H1 (cell line): ENCODE measurements at regions not wholly inside any gene's neighbourhood (a gene's known extent, or its start where the extent isn't known, plus 50 kb on each side); places are given as distances from the start of the nearest gene placed in this dataset.

Source experiments
- CTCF ChIA-PET: fragments of 300-600 bp; sonication (Branson Sonifier 250); formaldehyde crosslinking; loops from one replicate; lab custom pipeline; 2021; ENCODE audit not compliant: partially characterized antibody; lab: Charles Lee
- POLR2A ChIA-PET: fragments of 300-600 bp; sonication (Branson Sonifier 250); formaldehyde crosslinking; loops from one replicate; lab custom pipeline; 2021; ENCODE audit warnings: inconsistent platforms; ENCODE audit not compliant: partially characterized antibody; lab: Charles Lee
- DNase-seq, 2 experiments: peaks; one replicate each; pipeline versions ENCODE4 v3.0.0 to v3.0.0-alpha.2; 2010 to 2022; ENCODE audit warnings: low spot score in 2 of 2, low read depth in 1 of 2, mixed read lengths in 1 of 2
- FAIRE-seq: peaks from 2 replicates; lab custom pipeline; 2011; peaks lifted over from hg19 to GRCh38; lab: Jason Lieb, UNC
- H2AFZ ChIP-seq: 2 replicates; pipeline ENCODE4 v1.8.1; 2012; ENCODE audit warnings: low read length, inconsistent platforms
- H2AK5ac ChIP-seq: 2 replicates; pipeline ENCODE4 v1.6.1; 2013; ENCODE audit warnings: low read depth, low read length
- H2BK120ac ChIP-seq: replicated peaks from 2 replicates; pipeline ENCODE3; 2013; ENCODE audit warnings: low read depth, low read length, inconsistent platforms
- H2BK12ac ChIP-seq: 2 replicates; pipeline ENCODE4 v1.6.1; 2013; ENCODE audit warnings: low read depth, low read length
- H2BK15ac ChIP-seq: 2 replicates; pipeline ENCODE4 v1.6.1; 2013; ENCODE audit warnings: low read length
- H2BK20ac ChIP-seq: 2 replicates; pipeline ENCODE4 v1.6.1; 2013; ENCODE audit warnings: low read length
- H2BK5ac ChIP-seq: 2 replicates; pipeline ENCODE4 v1.6.1; 2013; ENCODE audit warnings: low read depth, low read length
- H3K14ac ChIP-seq: 2 replicates; pipeline ENCODE4 v1.6.1; 2013; ENCODE audit warnings: inconsistent platforms; ENCODE audit not compliant: insufficient read length
- H3K18ac ChIP-seq: 2 replicates; pipeline ENCODE4 v1.6.1; 2013; ENCODE audit warnings: low read length; ENCODE audit errors: extremely low read depth
- H3K23ac ChIP-seq: 2 replicates; pipeline ENCODE4 v1.6.1; 2013; ENCODE audit warnings: inconsistent platforms; ENCODE audit not compliant: insufficient read length
- H3K23me2 ChIP-seq: 2 replicates; pipeline ENCODE4 v1.6.1; 2013; ENCODE audit warnings: low read depth, low read length
- H3K27ac ChIP-seq: 2 replicates; pipeline ENCODE4 v1.6.1; 2011; ENCODE audit warnings: low read depth, low read length, inconsistent platforms
- H3K27me3 ChIP-seq, 4 experiments: replicated peaks in 1 of 4; 1 replicate in 1 of 4; 2 replicates in 3 of 4; pipeline versions ENCODE4 v1.6.1 to v1.8.1; 2011 to 2013; ENCODE audit warnings: low read length in 3 of 4, mild to moderate bottlenecking in 3 of 4, inconsistent platforms in 2 of 4, mixed read lengths in 2 of 4, moderate library complexity in 1 of 4; ENCODE audit not compliant: control insufficient read depth in 3 of 4, insufficient read depth in 3 of 4; ENCODE audit errors: extremely low read depth in 1 of 4
- H3K36me3 ChIP-seq, 4 experiments: 2 replicates each; pipeline versions ENCODE4 v1.6.1 to v1.8.1; 2011 to 2013; ENCODE audit warnings: mild to moderate bottlenecking in 4 of 4, low read length in 3 of 4, moderate library complexity in 2 of 4, control low read depth in 1 of 4, inconsistent platforms in 1 of 4; ENCODE audit not compliant: insufficient read depth in 4 of 4, control insufficient read depth in 2 of 4
- H3K4ac ChIP-seq: replicated peaks from 2 replicates; pipeline ENCODE3; 2013; ENCODE audit warnings: low read length, low read depth, mixed read lengths, inconsistent platforms; ENCODE audit not compliant: insufficient read length
- H3K4me1 ChIP-seq, 4 experiments: replicated peaks in 1 of 4; 1 replicate in 1 of 4; 2 replicates in 3 of 4; pipeline versions ENCODE4 v1.6.1 to v1.8.1; 2011 to 2013; ENCODE audit warnings: low read length in 3 of 4, inconsistent platforms in 2 of 4, mixed read lengths in 1 of 4; ENCODE audit not compliant: insufficient read depth in 4 of 4, control insufficient read depth in 3 of 4
- H3K4me2 ChIP-seq, 2 experiments: 2 replicates each; pipeline versions ENCODE4 v1.6.1 to v1.8.1; 2011 to 2013; ENCODE audit warnings: low read depth in 2 of 2, low read length in 2 of 2, control low read depth in 1 of 2, inconsistent platforms in 1 of 2, mild to moderate bottlenecking in 1 of 2; ENCODE audit not compliant: insufficient read depth in 1 of 2
- H3K4me3 ChIP-seq, 4 experiments: fragments of 200-600, 300-600 bp in 1 of 4; sonication (generic), shearing (Covaris generic), sonication (Bioruptor Twin) in 1 of 4; 2 replicates each; pipeline versions ENCODE4 v1.5.1 to v1.8.1; 2011 to 2016; ENCODE audit warnings: low read length in 4 of 4, low read depth in 3 of 4, control low read depth in 2 of 4, inconsistent platforms in 2 of 4, mild to moderate bottlenecking in 2 of 4, mixed read lengths in 1 of 4, moderate library complexity in 1 of 4; ENCODE audit not compliant: insufficient read depth in 2 of 4; ENCODE audit errors: extremely low read depth in 1 of 4
- H3K56ac ChIP-seq: replicated peaks from 2 replicates; pipeline ENCODE3; 2013; ENCODE audit warnings: low read depth, mild to moderate bottlenecking, mixed read lengths, low read length, inconsistent platforms; ENCODE audit not compliant: insufficient read length
- H3K79me1 ChIP-seq: 2 replicates; pipeline ENCODE4 v1.6.1; 2013; ENCODE audit warnings: low read depth, low read length, control low read depth
- H3K79me2 ChIP-seq, 2 experiments: 2 replicates each; pipeline versions ENCODE4 v1.6.1 to v1.8.1; 2012 to 2013; ENCODE audit warnings: low read length in 2 of 2, mild to moderate bottlenecking in 2 of 2, inconsistent platforms in 1 of 2; ENCODE audit not compliant: insufficient read depth in 2 of 2, control insufficient read depth in 1 of 2
- H3K9ac ChIP-seq, 4 experiments: replicated peaks in 1 of 4; 1 replicate in 1 of 4; 2 replicates in 3 of 4; pipeline versions ENCODE4 v1.6.1 to v1.8.1; 2011 to 2013; ENCODE audit warnings: low read depth in 3 of 4, low read length in 3 of 4, control low read depth in 2 of 4, mild to moderate bottlenecking in 2 of 4, moderate library complexity in 2 of 4, inconsistent platforms in 1 of 4; ENCODE audit errors: extremely low read depth in 1 of 4
- H3K9me3 ChIP-seq, 2 experiments: 2 replicates each; pipeline versions ENCODE4 v1.6.1 to v1.8.1; 2012 to 2013; ENCODE audit warnings: mild to moderate bottlenecking in 2 of 2, moderate library complexity in 2 of 2, control low read depth in 1 of 2, inconsistent platforms in 1 of 2, low read depth in 1 of 2, low read length in 1 of 2, mixed read lengths in 1 of 2; ENCODE audit not compliant: insufficient read depth in 2 of 2
- H4K20me1 ChIP-seq, 2 experiments: replicated peaks in 1 of 2; 2 replicates each; pipeline versions ENCODE3 to v1.8.1; 2011 to 2013; ENCODE audit warnings: inconsistent platforms in 2 of 2, low read length in 2 of 2, mild to moderate bottlenecking in 1 of 2; ENCODE audit not compliant: insufficient read depth in 2 of 2, control insufficient read depth in 1 of 2
- H4K5ac ChIP-seq: 2 replicates; pipeline ENCODE4 v1.6.1; 2013; ENCODE audit warnings: low read length, low read depth, mixed read lengths, inconsistent platforms; ENCODE audit not compliant: insufficient read length
- H4K8ac ChIP-seq: 2 replicates; pipeline ENCODE4 v1.8.0; 2013; ENCODE audit warnings: mild to moderate bottlenecking, moderate library complexity, low read length, inconsistent platforms; ENCODE audit not compliant: insufficient read depth; ENCODE audit errors: extremely low read depth
- H4K91ac ChIP-seq: replicated peaks from 2 replicates; pipeline ENCODE3; 2013; ENCODE audit warnings: low read length, mixed read lengths, inconsistent platforms; ENCODE audit not compliant: insufficient read length
- EZH2 ChIP-seq: fragments of 200-600 bp; sonication (generic); IDR thresholded peaks from 2 replicates; pipeline ENCODE4 v1.7.1; 2012; ENCODE audit warnings: low read depth, mild to moderate bottlenecking, moderate library complexity, low read length, inconsistent platforms; ENCODE audit not compliant: severe bottlenecking
- POU5F1 ChIP-seq: IDR thresholded peaks from 2 replicates; pipeline ENCODE4 v1.6.1; 2011; ENCODE audit warnings: low read depth, mild to moderate bottlenecking, low read length, moderate library complexity
- WGBS, 2 experiments: shearing (Covaris generic) in 1 of 2; methylation state at CpG; one replicate each; pipeline versions ENCODE4 v1.1.6 to v1.1.7; 2013 to 2015; ENCODE audit warnings: low lambda C conversion rate in 2 of 2, mixed read lengths in 2 of 2, inconsistent platforms in 1 of 2, low coverage in 1 of 2, missing lambda C conversion rate in 1 of 2; ENCODE audit not compliant: insufficient replicate concordance in 2 of 2, insufficient coverage in 1 of 2, insufficient read length in 1 of 2; ENCODE audit errors: extremely low coverage in 1 of 2, missing lambda C conversion rate in 1 of 2; 5-methylcytosine and 5-hydroxymethylcytosine counted together

DNA sequence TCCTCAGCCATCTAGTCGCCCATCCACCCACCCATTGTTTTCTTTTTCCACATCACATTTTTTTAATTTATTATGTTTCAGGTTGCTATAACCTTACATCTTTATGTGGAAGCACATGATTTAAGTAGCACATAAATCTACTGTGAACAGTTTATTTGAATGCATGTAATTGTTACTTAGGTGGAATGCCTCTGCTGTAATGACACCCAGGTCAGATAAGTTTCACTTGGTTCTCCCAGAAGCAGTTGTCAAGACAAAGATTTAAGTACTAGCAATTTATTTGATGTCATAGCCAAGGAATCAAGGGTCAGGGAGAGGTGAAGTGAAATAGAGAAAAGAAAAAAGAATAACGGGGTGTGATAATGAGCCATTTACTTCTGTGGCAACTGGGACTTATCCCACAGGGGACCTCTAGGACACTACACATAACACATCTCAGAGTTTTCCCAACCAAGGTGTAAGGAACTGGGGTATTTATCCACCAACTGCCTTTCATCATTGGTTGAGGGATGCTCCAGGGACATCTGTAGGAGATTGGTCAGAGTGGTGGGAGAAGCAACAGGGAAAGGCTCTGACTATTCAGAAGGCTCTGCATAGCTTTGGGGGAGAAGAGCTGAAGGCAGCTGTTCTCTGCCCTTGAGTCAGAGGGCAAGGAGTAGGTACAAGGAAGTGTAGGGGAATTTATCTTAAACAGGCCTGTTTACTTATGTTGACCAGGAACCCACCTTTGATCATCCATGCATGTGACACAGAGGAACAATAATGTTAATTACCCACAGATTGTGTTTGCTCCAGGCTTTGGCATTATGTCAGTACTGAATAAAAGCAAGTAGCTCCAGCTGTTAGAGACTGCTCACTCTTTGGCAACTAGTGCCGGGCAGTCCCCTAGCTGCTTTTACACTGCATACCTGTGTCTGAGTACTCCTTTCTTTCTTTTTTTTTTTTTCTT, 94.8 kb downstream of the CD200R1L start:
- CTCF ChIA-PET: interaction anchor here (0.6 to 2.3 kb wide), 4 partner anchors 17 to 263 kb away, joined by 3 to 12 read pairs (median 4); no protein-coding TSS in a partner anchor
- Histone ChIP-seq H4K5ac (no peak overlapping the region), H3K4ac (no peak overlapping the region), H2AFZ (no peak overlapping the region; the same call in 1 of the 2 replicates), H3K23me2 (no peaks in the 10 kb centered on the region), H3K14ac (no peak overlapping the region), H2BK15ac (no peak overlapping the region), H3K4me3 (no peak overlapping the region), H2AK5ac (no peak overlapping the region), H4K20me1 (no peaks in the 10 kb centered on the region), H3K79me1 (no peaks in the 10 kb centered on the region), H2BK5ac (no peak overlapping the region), H2BK120ac (no peak overlapping the region), H4K91ac (no peak overlapping the region), H3K18ac (no peak overlapping the region), H3K79me2 (no peaks in the 10 kb centered on the region), H3K36me3 (no peaks in the 10 kb centered on the region), H2BK12ac (no peak overlapping the region), H3K4me2 (no peak overlapping the region), H2BK20ac (no peak overlapping the region), H4K8ac (no peak overlapping the region), H3K9me3 (0 out of 4 replicates have a peak, but pooled peaks cover 0 to 6% of the 10 kb centered on the region in 2 experiments), H3K4me1 (0 out of 7 replicates have a peak, but pooled peaks cover 0 to 2% (median 0%) of the 10 kb centered on the region in 4 experiments), H3K27me3 (no peaks in the 10 kb centered on the region), H3K9ac (no peak overlapping the region), H3K23ac (no peak overlapping the region), H3K27ac (no peak overlapping the region), H3K56ac (no peak overlapping the region)
- TF ChIP-seq EZH2 (no peak), POU5F1 (no peak)
- 81% methylated on average over 3 of the region's 3 CpGs; no CpG with 5 or more reads in 1 of the 2 experiments for WGBS, 2 experiments
- DNase-seq: no peak
- POLR2A ChIA-PET: no interaction called here
- no peak for FAIRE-seq
